ENCODE measurements at regions not wholly inside any gene's neighbourhood (a gene's known extent, or its start where the extent isn't known, plus 50 kb on each side); places are given as distances from the start of the nearest gene placed in this dataset.
"Not testable (repeated sequence)": the region's sequence is repeated elsewhere in the genome, so short reads cannot be mapped to it uniquely, and the experiment has no call there.

DNA sequence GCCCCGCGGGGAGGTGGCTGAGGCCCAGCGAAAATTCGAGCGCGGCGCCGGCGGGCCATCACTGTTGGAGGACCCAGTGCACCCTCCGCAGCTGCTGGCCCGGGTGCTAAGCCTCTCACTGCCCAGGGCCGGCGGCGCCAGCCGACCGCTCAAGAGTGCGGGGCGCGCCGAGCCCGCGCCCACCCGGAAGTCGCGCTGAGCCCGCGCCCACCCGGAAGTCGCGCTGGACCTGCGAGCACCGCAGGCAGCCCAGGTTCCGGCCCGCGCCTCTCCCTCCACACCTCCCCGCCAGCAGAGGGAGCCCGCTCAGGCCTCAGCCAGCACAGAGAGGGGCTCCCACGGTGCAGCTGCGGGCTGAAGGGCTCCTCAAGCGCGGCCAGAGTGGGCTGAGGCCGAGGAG lies 165.5 kb upstream of the BDP1 start:
- H3K4me1 ChIP-seq (ENCODE audit: control insufficient read depth, insufficient read depth, low read length); BruUV-seq (replicated peaks); intact Hi-C loops (cut with micrococcal nuclease; ENCODE audit: unreplicated experiment); H3K9me3 ChIP-seq (replicated peaks; ENCODE audit: control insufficient read depth, insufficient read depth, low read length); SMC1A ChIA-PET (ENCODE audit: uncharacterized antibody, unreplicated experiment); DNase-seq (ENCODE audit: low read depth, low spot score); RAD21 ChIA-PET (ENCODE audit: unreplicated experiment); in situ Hi-C loops (cut with MboI); H3K4me3 ChIP-seq; H3K27me3 ChIP-seq (replicated peaks in 1 of 2; ENCODE audit: control insufficient read depth in 2 of 2, insufficient read depth in 2 of 2, low read length in 1 of 2); FAIRE-seq; H3K36me3 ChIP-seq (ENCODE audit: control insufficient read depth in 2 of 2, insufficient read depth in 2 of 2, low read length in 1 of 2); H3K79me2 ChIP-seq (ENCODE audit: control insufficient read depth, insufficient read depth, low read length); H3K27ac ChIP-seq (ENCODE audit: control insufficient read depth, insufficient read depth); H3K4me2 ChIP-seq (ENCODE audit: control insufficient read depth, insufficient read depth); ATAC-seq; H2AFZ ChIP-seq (ENCODE audit: control insufficient read depth, low read depth, low read length); POLR2A ChIA-PET; H3K9ac ChIP-seq (ENCODE audit: control insufficient read depth, insufficient read depth, low read length); CTCF ChIA-PET; H4K20me1 ChIP-seq (ENCODE audit: control insufficient read depth, insufficient read depth): not testable (repeated sequence)
- WGBS (ENCODE audit: insufficient coverage, insufficient replicate concordance, low lambda C conversion rate, missing lambda C conversion rate): under 1% methylated on average over 21 of the region's 42 CpGs
- peak; percentile 67; the same call in 1 of the 2 replicates for TF ChIP-seq GATAD2B (conservative IDR thresholded peaks at IDR 0.05; ENCODE audit: low read depth)

DNA sequence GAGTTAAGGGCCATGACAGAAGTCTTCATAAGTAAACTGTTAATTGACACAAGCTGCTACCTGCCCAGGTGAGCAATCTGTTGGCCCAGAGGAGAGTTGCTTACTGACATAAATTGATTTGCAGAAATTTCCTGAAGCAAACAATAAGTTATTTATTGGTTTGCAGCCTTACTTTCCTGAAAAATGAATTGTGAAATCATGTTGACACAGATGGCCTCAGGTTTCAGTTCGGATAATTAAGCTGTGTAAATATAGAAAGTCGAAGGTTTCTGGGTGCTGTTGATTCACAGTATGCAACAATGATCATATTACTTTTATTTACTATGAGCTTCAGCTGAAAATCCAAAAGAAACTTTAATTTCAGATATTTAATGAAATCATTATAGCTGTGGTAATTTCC lies 164.5 kb upstream of the BDP1 start:
- RAD21 ChIA-PET (ENCODE audit: unreplicated experiment); H3K4me3 ChIP-seq: not testable (repeated sequence)

More for the DNA sequence above, 164.5 kb upstream of the BDP1 start:
- ATAC-seq; H3K9ac ChIP-seq (ENCODE audit: control insufficient read depth, insufficient read depth, low read length); FAIRE-seq; H3K27ac ChIP-seq (ENCODE audit: control insufficient read depth, insufficient read depth); CTCF ChIA-PET; intact Hi-C loops (cut with micrococcal nuclease; ENCODE audit: unreplicated experiment); DNase-seq (ENCODE audit: low read depth, low spot score); H3K4me2 ChIP-seq (ENCODE audit: control insufficient read depth, insufficient read depth); H3K36me3 ChIP-seq (ENCODE audit: control insufficient read depth in 2 of 2, insufficient read depth in 2 of 2, low read length in 1 of 2); BruUV-seq (replicated peaks); H3K27me3 ChIP-seq (replicated peaks in 1 of 2; ENCODE audit: control insufficient read depth in 2 of 2, insufficient read depth in 2 of 2, low read length in 1 of 2); H3K79me2 ChIP-seq (ENCODE audit: control insufficient read depth, insufficient read depth, low read length); H3K4me1 ChIP-seq (ENCODE audit: control insufficient read depth, insufficient read depth, low read length); H3K9me3 ChIP-seq (replicated peaks; ENCODE audit: control insufficient read depth, insufficient read depth, low read length); H2AFZ ChIP-seq (ENCODE audit: control insufficient read depth, low read depth, low read length); SMC1A ChIA-PET (ENCODE audit: uncharacterized antibody, unreplicated experiment); H4K20me1 ChIP-seq (ENCODE audit: control insufficient read depth, insufficient read depth); POLR2A ChIA-PET; in situ Hi-C loops (cut with MboI): not testable (repeated sequence)
- WGBS (ENCODE audit: insufficient coverage, insufficient replicate concordance, low lambda C conversion rate, missing lambda C conversion rate): no CpG with 5 or more reads among the region's 2 CpGs

All from GM12878 (cell line).